Gastrocnemius medialis (tissue), 4 donors: ENCODE measurements at regions not wholly inside any gene's neighbourhood (a gene's known extent, or its start where the extent isn't known, plus 50 kb on each side); places are given as distances from the start of the nearest gene placed in this dataset.

ENCODE experiments used
- CTCF ChIP-seq, 5 experiments: fragments of 450-650 bp in 3 of 5; fragments of 200-600 bp in 2 of 5; sonication (generic) in 2 of 5; IDR thresholded peaks in 4 of 5; conservative IDR thresholded peaks in 1 of 5; 1 replicate in 4 of 5; 2 replicates in 1 of 5; pipeline ENCODE4 v1.5.1; 2016 to 2019; ENCODE audit warnings: antibody characterized with exemption in 5 of 5, mild to moderate bottlenecking in 3 of 5, moderate library complexity in 3 of 5
- POLR2A ChIP-seq, 2 donors: fragments of 450-650 bp; IDR thresholded peaks; one replicate each; pipeline ENCODE4 v1.6.1; 2017; ENCODE audit warnings: antibody characterized with exemption in 2 of 2, mild to moderate bottlenecking in 2 of 2, moderate library complexity in 2 of 2

- no peak for TF ChIP-seq CTCF (IDR thresholded peaks at IDR 0.05 in 4 of 5, conservative IDR thresholded peaks at IDR 0.05 in 1 of 5)
- TF ChIP-seq POLR2A (IDR thresholded peaks at IDR 0.05): no peak
Measured at GRCh38 chr6:19287928-19288327, 549.2 kb upstream of the ID4 start.
